Adrenal gland (tissue), 9 donors: ENCODE measurements at regions not wholly inside any gene's neighbourhood (a gene's known extent, or its start where the extent isn't known, plus 50 kb on each side); places are given as distances from the start of the nearest gene placed in this dataset.

Source experiments
- DNase-seq, 7 donors: peaks; one replicate each; pipeline ENCODE4 v3.0.0-alpha.2; 2019 to 2020
- H3K27ac ChIP-seq, 5 donors: fragments of 200-600 bp; sonication (generic) in 4 of 5; 1 replicate in 3 of 5; 2 replicates in 2 of 5; pipeline versions ENCODE4 v1.5.1 to v1.8.0; 2016 to 2020; ENCODE audit warnings: mild to moderate bottlenecking in 1 of 5
- H3K27me3 ChIP-seq: fragments of 200-600 bp; 2 replicates; pipeline ENCODE4 v1.8.0; 2021
- H3K36me3 ChIP-seq, 2 donors: fragments of 200-600 bp; replicated peaks in 1 of 2; 1 replicate in 1 of 2; 2 replicates in 1 of 2; pipeline versions ENCODE4 v1.5.1 to v1.8.0; 2018 to 2022
- H3K4me1 ChIP-seq, 2 donors: fragments of 200-600 bp; replicated peaks in 1 of 2; 1 replicate in 1 of 2; 2 replicates in 1 of 2; pipeline versions ENCODE4 v1.5.1 to v1.8.0; 2018 to 2021
- H3K4me3 ChIP-seq, 4 donors: fragments of 200-600 bp; sonication (generic) in 3 of 4; one replicate each; pipeline ENCODE4 v1.5.1; 2016 to 2018
- H3K9me3 ChIP-seq, 3 donors: fragments of 200-600 bp; sonication (generic) in 1 of 3; replicated peaks in 1 of 3; 1 replicate in 2 of 3; 2 replicates in 1 of 3; pipeline versions ENCODE4 v1.5.1 to v1.8.0; 2016 to 2021
- CTCF ChIP-seq, 6 experiments: fragments of 450-650 bp in 4 of 6; fragments of 200-600 bp in 2 of 6; sonication (generic) in 1 of 6; IDR thresholded peaks; 1 replicate in 5 of 6; 2 replicates in 1 of 6; pipeline versions ENCODE4 v1.5.1 to v1.8.0; 2016 to 2021; ENCODE audit warnings: antibody characterized with exemption in 6 of 6, mild to moderate bottlenecking in 2 of 6, moderate library complexity in 1 of 6
- POLR2A ChIP-seq, 2 donors: fragments of 450-650 bp; IDR thresholded peaks; one replicate each; pipeline ENCODE4 v1.6.1; 2017; ENCODE audit warnings: antibody characterized with exemption in 2 of 2, mild to moderate bottlenecking in 2 of 2, moderate library complexity in 1 of 2
- WGBS, 4 donors: extraction: QIAGEN DNeasy Blood & Tissue Kit in 2 of 4; methylation state at CpG; one replicate each; pipeline versions ENCODE4 v1.1.5 to v1.1.7; 2013 to 2017; 5-methylcytosine and 5-hydroxymethylcytosine counted together
- intact Hi-C, 2 donors: fragments of 100-400 bp; cut with DNase I; formaldehyde crosslinking; loops; one replicate each; pipeline versions ENCODE4 v1.14.1 to v1.15.0; 2022 to 2023
- donor health status: healthy with polysubstance abuse.
- donor health status: Bipolar disorder and iron deficiency.
- donor health status: DM: yes; HTN: yes; CAD: no.
- donor health status: DM: no; HTN: no; CAD: no.
- donor health status: DM: no; HTN: no; CAD: no.

- Histone ChIP-seq H3K4me1 (no peaks in the 10 kb centered on the region), H3K27ac (no peak overlapping the region), H3K9me3 (no peaks in the 10 kb centered on the region), H3K36me3 (no peaks in the 10 kb centered on the region), H3K4me3 (no peak overlapping the region), H3K27me3 (no peaks in the 10 kb centered on the region)
- 46 to 51% (median 48%) methylated on average over 6 of the region's 6 CpGs for WGBS, 4 donors
- TF ChIP-seq POLR2A (IDR thresholded peaks at IDR 0.05): no peak
- TF ChIP-seq CTCF (IDR thresholded peaks at IDR 0.05): peak in 1 of 6 experiments; percentile 20
- no peak for DNase-seq
- intact Hi-C loops: no loop called here
These were observed 392.2 kb downstream of the ETS1 start for GRCh38 chr11:128195057-128195751.

GRCh38 chr11:128194216-128194615 is 393.1 kb downstream of the ETS1 start:
- no peak overlapping the region for H3K27ac ChIP-seq
- H3K27me3 ChIP-seq: no peaks in the 10 kb centered on the region
- DNase-seq: no peak
- no peaks in the 10 kb centered on the region for H3K4me1 ChIP-seq
- intact Hi-C loops: no loop called here
- TF ChIP-seq POLR2A (IDR thresholded peaks at IDR 0.05) (no peak), CTCF (IDR thresholded peaks at IDR 0.05) (no peak)
- H3K36me3 ChIP-seq: no peaks in the 10 kb centered on the region
- H3K4me3 ChIP-seq: no peak overlapping the region
- no peaks in the 10 kb centered on the region for H3K9me3 ChIP-seq

GRCh38 chr11:128193615-128194014 is 393.7 kb downstream of the ETS1 start:
- 57 to 80% (median 65%) methylated on average over 4 of the region's 4 CpGs for WGBS, 4 donors
- intact Hi-C loops: no loop called here
- no peak for DNase-seq
- no peak for TF ChIP-seq CTCF (IDR thresholded peaks at IDR 0.05)
- TF ChIP-seq POLR2A (IDR thresholded peaks at IDR 0.05): no peak
- Histone ChIP-seq H3K27me3 (no peaks in the 10 kb centered on the region), H3K9me3 (no peaks in the 10 kb centered on the region), H3K4me1 (no peaks in the 10 kb centered on the region), H3K4me3 (no peak overlapping the region), H3K36me3 (no peaks in the 10 kb centered on the region), H3K27ac (no peak overlapping the region)

DNA sequence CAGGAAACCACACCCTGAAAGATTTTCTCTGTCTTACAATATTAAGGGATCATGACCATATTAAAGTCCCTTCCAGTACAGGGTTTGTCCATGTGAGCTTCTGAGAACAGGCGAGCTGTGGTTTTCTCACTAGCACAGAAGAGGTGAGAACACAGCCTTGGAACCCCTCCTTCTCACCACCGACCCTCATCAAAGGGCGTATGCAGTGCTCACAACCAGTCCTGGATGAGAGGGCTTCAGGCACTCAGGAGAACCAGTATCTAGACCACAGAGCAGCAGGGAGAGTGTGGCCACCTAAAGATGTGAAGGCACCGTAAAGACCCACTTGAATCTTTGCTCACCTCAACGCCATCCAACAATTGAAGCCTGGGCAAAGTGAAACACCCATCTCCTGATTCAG is 397.0 kb downstream of the ETS1 start:
- Histone ChIP-seq H3K4me1 (no peaks in the 10 kb centered on the region), H3K27me3 (no peaks in the 10 kb centered on the region), H3K4me3 (no peak overlapping the region), H3K9me3 (no peaks in the 10 kb centered on the region), H3K27ac (no peak overlapping the region), H3K36me3 (no peaks in the 10 kb centered on the region)
- no peak for TF ChIP-seq POLR2A (IDR thresholded peaks at IDR 0.05)
- TF ChIP-seq CTCF (IDR thresholded peaks at IDR 0.05): no peak
- intact Hi-C loops: no loop called here
- WGBS, 4 donors: 89 to 100% (median 95%) methylated on average over 5 of the region's 5 CpGs
- DNase-seq: no peak
